Epidermal melanocyte (primary cell): ENCODE measurements at regions not wholly inside any gene's neighbourhood (a gene's known extent, or its start where the extent isn't known, plus 50 kb on each side); places are given as distances from the start of the nearest gene placed in this dataset.

Experiments used
- DNase-seq: peaks from one replicate; pipeline ENCODE4 v3.0.0; 2011; ENCODE audit warnings: low spot score; ENCODE audit not compliant: insufficient read length

- no peak for DNase-seq
Measured at GRCh38 chr4:123455360-123455759, 58.8 kb downstream of the SPRY1 start.

- no peak for DNase-seq
Measured at GRCh38 chr4:123462007-123462406, 65.4 kb downstream of the SPRY1 start.

DNA sequence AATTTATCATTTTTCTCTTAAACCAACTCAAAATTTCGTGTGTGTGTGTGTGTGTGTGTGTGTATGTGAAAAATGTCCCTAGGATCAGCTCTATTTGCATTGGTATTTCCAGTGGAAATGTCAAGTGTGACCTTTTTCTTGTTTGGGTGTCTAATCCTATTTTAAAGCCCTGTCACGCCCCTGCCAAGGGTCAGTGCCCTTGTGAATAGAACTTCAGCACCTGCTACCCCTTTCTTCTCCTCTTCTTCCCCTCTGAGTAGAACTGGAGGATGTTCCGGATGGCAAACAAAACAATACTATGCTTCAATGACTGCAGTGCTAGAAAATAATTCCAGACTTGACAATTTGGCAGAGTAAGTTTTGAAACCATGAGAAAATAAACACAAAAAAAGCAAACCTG is 67.3 kb downstream of the SPRY1 start:
- no peak for DNase-seq

GRCh38 chr4:123465416-123465815 is 68.8 kb downstream of the SPRY1 start:
- no peak for DNase-seq

DNA sequence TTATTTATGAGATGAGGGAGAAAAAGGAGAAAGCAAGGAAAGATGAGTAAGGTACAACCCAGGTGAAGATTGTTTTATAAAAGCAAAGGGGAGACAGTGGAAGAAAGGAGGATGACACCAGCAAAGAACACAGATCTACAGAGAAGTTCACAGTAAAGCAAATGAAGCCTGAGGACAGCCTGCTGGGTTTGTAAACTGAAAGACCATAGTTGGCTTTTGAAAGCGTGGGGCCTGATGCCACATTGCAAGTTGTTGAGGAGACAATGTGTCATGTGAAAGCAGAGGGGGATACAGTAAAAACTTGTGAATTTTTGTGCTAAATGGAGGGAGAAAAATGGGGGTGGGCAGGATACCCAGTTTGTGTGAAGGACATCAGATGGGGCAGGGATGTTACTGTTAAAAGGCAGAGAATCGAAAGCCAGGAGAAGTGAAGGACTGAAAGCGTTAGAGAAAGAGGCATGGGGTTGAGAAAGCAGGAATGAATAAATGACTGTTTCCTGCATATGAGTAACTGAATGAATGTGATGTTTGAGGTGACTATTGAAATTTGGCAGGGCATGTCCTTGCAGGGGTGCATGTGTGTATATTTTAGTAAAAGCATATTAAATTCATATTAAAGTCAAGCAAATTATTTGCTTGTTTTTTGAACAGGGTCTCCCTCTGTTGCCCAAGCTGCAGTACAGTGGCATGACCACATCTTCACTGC is 69.6 kb downstream of the SPRY1 start:
- DNase-seq = no peak

GRCh38 chr4:123468479-123469031 is 72.0 kb downstream of the SPRY1 start:
- no peak for DNase-seq

DNA sequence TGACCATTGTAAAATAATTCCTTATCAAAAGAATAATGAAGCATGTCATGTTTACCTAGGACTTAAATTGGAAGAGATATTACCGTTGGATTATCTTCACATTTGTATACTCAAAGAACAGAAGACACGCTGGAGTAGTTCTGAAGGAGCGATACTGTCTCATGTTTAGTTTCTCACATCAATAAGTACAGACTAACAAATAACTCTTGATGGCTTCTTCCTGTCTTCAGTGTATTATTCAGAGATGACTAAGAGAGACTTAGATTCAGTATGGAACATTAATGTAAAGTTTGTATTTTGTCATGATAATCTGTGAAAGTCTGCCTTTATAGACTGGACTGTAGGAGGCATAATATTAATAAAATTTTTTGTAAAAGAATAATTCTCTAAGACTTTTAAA is 72.7 kb downstream of the SPRY1 start:
- no peak for DNase-seq

GRCh38 chr4:123469696-123470095 is 73.1 kb downstream of the SPRY1 start:
- no peak for DNase-seq

DNA sequence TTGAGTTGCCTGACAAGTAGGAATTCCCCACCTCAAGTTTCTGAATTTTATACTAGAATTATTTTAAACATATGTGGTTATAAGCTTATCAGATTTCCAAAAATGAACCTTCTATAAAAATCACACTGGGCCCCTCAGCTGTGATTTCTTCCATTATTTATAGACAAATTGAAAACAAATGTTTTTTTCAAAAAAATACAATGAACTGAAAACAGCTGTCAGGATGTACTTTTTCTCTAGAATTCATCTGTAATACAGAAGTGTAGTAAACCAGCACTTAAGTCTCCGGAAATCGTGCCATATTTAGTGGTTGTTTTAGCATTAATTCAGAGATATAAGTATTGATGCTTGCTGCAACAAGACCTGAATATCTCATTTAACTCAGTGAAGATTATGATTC is 74.0 kb downstream of the SPRY1 start:
- DNase-seq = no peak

DNA sequence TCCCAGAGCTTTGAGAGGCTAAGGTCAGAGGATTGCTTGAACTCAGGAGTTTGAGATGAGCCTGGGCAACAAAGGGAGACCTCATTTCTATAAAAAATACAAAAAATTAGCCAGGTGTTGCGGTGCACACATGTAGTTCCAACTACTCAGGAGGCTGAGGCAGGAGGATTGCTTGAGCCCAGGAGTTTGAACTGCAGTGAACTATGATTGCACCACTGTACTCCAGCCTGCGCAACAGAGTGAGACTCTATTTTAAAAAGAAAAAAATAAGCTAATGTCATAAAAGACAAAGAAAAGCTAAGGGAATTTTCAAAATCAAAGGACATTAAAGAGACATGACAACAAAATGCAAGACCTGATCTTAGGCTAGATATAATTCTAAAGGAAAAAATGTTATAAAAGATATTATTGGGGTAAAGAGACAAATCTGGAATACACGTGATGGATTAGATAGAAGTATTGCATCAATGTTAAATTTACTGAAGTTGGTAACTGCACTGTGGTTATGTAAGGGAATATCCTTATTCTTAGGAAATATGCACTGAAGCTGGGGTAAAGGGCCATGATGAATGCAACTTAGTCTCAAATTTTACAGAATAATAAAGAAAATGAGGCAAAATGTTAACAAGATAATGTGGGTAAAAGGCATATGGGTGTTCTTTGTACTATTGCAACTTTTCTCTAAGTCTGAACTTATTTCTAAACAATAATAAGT is 75.2 kb downstream of the SPRY1 start:
- no peak for DNase-seq

DNA sequence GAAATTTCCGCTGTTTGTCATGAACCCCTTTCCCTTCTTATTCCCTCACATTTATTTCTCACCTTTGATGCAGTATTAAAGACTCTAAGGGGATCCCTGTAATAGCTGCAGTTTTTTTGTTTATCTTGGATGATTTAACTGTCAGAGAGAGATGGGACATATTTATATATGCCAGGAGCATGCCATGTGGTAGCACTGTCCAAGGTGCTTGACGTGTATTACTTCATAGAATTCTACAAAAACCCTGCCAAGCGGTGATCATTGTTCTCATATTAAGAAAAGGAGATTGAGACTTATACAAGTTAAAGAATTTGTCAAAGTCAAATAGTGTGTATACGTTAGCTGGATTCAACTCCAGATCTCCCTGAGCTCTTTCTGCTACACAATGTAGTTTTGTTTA is 78.2 kb downstream of the SPRY1 start:
- no peak for DNase-seq

- no peak for DNase-seq
Measured at GRCh38 chr4:123476089-123476488, 79.5 kb downstream of the SPRY1 start.

GRCh38 chr4:123477711-123478209 is 81.2 kb downstream of the SPRY1 start:
- DNase-seq = peak; percentile 46

DNA sequence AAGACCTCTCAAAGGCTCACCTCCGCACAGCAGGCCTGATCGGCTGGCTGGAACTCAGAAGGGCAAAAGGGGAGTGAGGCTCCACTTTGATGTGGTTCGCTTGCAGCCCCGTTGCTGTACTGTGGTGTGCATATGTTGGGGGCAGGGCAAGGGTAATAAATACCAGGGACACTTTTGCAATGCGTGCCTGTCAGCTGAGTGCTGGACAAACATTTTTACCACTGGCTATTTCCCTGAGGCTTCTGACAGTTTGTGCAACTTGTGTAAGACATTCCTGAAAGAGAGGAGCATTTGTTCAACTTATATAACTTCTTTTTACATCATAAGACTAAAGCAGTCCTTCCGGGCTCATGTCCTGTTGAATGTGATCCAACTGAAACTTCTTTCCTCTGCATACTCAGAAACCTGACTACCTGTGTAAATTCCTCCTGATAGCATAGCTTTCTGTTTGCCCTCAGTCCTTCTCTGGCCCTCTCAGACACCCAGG is 82.3 kb downstream of the SPRY1 start:
- DNase-seq = peak; percentile 55

GRCh38 chr4:123479944-123480343 is 83.3 kb downstream of the SPRY1 start:
- no peak for DNase-seq

DNA sequence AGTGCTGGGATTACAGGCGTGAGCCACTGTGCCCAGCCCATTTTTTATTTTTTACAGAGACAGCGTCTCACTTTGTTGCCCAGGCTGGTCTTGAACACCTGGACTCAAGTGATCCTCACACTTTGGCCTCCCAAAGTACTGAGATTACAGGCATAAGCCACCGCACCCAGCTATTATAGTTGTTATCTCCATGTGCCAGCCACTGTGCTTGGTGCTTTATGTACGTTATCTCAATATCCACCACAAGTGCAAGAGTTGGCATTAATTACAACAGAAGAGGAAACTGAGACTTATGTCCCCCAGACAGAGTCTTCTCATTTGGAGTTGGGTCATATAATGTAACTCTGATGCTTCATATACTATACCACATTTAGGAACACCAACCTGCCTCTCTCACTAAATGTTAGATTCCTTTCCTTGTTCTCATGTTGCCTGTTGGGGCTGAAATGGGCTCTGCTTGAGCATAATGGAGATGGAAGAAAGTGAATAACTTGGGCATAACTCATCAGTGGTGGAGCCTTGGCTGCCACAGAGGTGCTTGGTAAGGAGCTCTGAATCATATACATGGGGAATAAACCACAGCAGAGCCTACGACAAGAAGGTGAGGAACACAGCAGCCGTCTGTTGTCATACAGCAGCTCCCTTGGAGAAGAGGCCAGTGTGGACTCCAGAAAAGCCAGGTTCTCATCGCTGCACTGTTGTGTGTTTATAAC is 84.3 kb downstream of the SPRY1 start:
- DNase-seq = no peak

DNA sequence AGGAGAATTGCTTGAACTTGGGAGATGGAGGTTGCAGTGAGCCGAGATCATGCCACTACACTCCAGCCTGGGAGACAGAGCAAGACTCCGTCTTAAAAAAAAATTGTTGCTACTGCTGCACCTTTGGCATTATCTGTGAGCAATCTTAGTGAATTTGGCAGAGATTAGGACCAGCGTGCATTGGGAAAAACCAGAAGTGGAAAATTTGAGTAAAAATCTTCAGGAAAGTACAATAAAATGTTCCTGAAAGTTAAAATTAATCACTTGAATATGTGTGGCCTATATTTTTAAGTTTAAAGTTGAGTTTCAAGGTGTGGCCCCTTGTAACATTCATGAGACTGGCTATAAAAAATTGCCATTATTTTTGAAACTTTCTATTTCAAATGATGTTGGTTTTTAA is 85.1 kb downstream of the SPRY1 start:
- no peak for DNase-seq

DNA sequence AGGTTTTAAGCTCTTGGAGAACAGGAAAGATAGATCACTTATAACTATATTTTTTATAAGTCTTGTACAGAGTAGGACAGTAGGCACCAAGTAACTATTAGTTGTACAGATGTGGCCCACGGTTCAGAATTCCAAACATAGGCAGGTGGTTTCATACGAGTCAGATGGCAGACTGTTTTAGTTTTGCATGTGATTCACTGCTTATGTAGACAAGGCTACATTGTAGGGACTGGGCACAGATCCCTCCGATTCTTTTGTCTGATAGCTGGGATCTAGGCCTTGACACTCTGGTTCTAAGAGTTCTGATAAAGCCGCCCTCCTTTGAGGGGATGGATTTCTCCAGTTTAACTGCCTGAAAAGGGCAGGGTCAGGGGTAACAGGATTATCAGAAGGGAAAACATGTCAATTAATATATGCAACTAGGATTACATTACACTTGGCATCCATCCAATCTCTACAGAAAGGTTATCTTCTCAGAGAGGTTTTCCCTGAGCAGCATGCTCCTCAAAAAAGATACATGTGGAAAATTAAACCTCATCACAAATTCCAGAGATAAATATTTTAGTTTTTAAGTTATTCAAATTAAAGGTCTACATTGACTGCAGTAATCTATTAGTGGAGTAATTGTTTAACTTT is 87.8 kb downstream of the SPRY1 start:
- DNase-seq = no peak

GRCh38 chr4:123485601-123486000 is 89.0 kb downstream of the SPRY1 start:
- DNase-seq = no peak

DNA sequence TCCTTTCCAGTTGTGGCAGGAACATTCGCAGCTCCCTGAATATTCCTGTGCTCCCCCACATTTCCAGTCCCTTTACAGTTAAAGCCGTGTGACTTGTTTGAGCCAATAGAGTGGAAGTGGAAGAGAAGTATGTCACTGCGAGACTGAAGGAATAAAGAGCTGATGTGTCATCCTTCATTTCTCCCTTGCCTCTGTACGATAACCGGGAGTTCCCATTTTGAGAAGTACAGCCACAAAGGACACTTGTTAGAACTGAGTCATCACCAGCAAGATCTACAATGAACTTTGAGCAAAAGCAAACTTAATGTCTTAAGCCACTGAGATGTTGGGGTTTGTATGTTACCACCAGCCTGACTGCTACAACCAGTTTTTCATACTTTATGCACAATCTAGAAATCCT is 92.3 kb downstream of the SPRY1 start:
- no peak for DNase-seq

GRCh38 chr4:123495530-123495929 is 98.9 kb downstream of the SPRY1 start:
- DNase-seq = no peak
